Parathyroid adenoma (tissue), 2 donors: ENCODE measurements at regions not wholly inside any gene's neighbourhood (a gene's known extent, or its start where the extent isn't known, plus 50 kb on each side); places are given as distances from the start of the nearest gene placed in this dataset.

Experiments used
- H2AFZ ChIP-seq: fragments of 300-600 bp; sonication (generic); one replicate; pipeline ENCODE4 v1.7.0; 2017; ENCODE audit warnings: antibody characterized with exemption, mild to moderate bottlenecking
- H3K27ac ChIP-seq: fragments of 300-600 bp; sonication (generic); one replicate; pipeline ENCODE4 v1.7.0; 2017
- H3K27me3 ChIP-seq: fragments of 300-600 bp; sonication (generic); one replicate; pipeline ENCODE4 v1.7.0; 2017; ENCODE audit warnings: low read length; ENCODE audit not compliant: control insufficient read depth, insufficient read depth
- H3K36me3 ChIP-seq: fragments of 300-600 bp; sonication (generic); one replicate; pipeline ENCODE4 v1.7.0; 2017; ENCODE audit warnings: low read length; ENCODE audit not compliant: control insufficient read depth, insufficient read depth
- H3K4me1 ChIP-seq: fragments of 300-600 bp; sonication (generic); one replicate; pipeline ENCODE4 v1.7.0; 2017; ENCODE audit warnings: control low read depth
- H3K4me2 ChIP-seq: fragments of 300-600 bp; sonication (generic); one replicate; pipeline ENCODE4 v1.7.0; 2017; ENCODE audit warnings: low read length
- H3K4me3 ChIP-seq: fragments of 300-600 bp; sonication (generic); one replicate; pipeline ENCODE4 v1.7.0; 2017; ENCODE audit warnings: low read depth, low read length
- H3K79me2 ChIP-seq: fragments of 300-600 bp; sonication (generic); one replicate; pipeline ENCODE4 v1.7.0; 2017; ENCODE audit warnings: control low read depth
- H3K9ac ChIP-seq: fragments of 300-600 bp; sonication (generic); one replicate; pipeline ENCODE4 v1.7.0; 2017; ENCODE audit warnings: mild to moderate bottlenecking
- H3K9me3 ChIP-seq: fragments of 300-600 bp; sonication (generic); one replicate; pipeline ENCODE4 v1.7.0; 2017; ENCODE audit warnings: low read length; ENCODE audit not compliant: control insufficient read depth
- CTCF ChIP-seq: fragments of 300-600 bp; sonication (generic); IDR thresholded peaks from one replicate; pipeline ENCODE4 v1.7.0; 2017; ENCODE audit warnings: antibody characterized with exemption, mild to moderate bottlenecking
- donor health status: primary hyperparathyroidism.

GRCh38 chr2:157059036-157059435, 198.5 kb upstream of the GALNT5 start:
- Histone ChIP-seq H2AFZ (no peak overlapping the region), H3K27me3 (no peaks in the 10 kb centered on the region), H3K9ac (no peak overlapping the region), H3K4me3 (no peak overlapping the region), H3K36me3 (no peaks in the 10 kb centered on the region), H3K9me3 (no peaks in the 10 kb centered on the region), H3K27ac (no peak overlapping the region), H3K79me2 (no peaks in the 10 kb centered on the region), H3K4me1 (no peaks in the 10 kb centered on the region), H3K4me2 (no peak overlapping the region)
- TF ChIP-seq CTCF, result no peak

GRCh38 chr2:157061799-157062198, 195.7 kb upstream of the GALNT5 start:
- no peak overlapping the region for H3K9ac ChIP-seq
- H3K4me3 ChIP-seq, result no peak overlapping the region
- no peak for TF ChIP-seq CTCF
- no peak overlapping the region for H3K4me2 ChIP-seq
- no peaks in the 10 kb centered on the region for H3K4me1 ChIP-seq
- H3K27me3 ChIP-seq, result no peaks in the 10 kb centered on the region
- H3K36me3 ChIP-seq, result no peaks in the 10 kb centered on the region
- H3K79me2 ChIP-seq, result no peaks in the 10 kb centered on the region
- no peaks in the 10 kb centered on the region for H3K9me3 ChIP-seq
- H3K27ac ChIP-seq, result no peak overlapping the region
- no peak overlapping the region for H2AFZ ChIP-seq

- Histone ChIP-seq H3K27ac (no peak overlapping the region), H3K27me3 (no peaks in the 10 kb centered on the region), H3K4me2 (no peak overlapping the region), H3K9ac (no peak overlapping the region), H3K79me2 (no peaks in the 10 kb centered on the region), H3K4me1 (no peaks in the 10 kb centered on the region), H2AFZ (no peak overlapping the region), H3K4me3 (no peak overlapping the region), H3K9me3 (no peaks in the 10 kb centered on the region), H3K36me3 (no peaks in the 10 kb centered on the region)
- no peak for TF ChIP-seq CTCF
These were observed 189.9 kb upstream of the GALNT5 start for GRCh38 chr2:157067562-157067961.

- H3K36me3 ChIP-seq, result no peaks in the 10 kb centered on the region
- H3K27me3 ChIP-seq, result no peaks in the 10 kb centered on the region
- TF ChIP-seq CTCF, result no peak
- no peaks in the 10 kb centered on the region for H3K4me1 ChIP-seq
- H3K4me2 ChIP-seq, result no peak overlapping the region
- H3K79me2 ChIP-seq, result no peaks in the 10 kb centered on the region
- H3K4me3 ChIP-seq, result no peak overlapping the region
- H3K9ac ChIP-seq, result no peak overlapping the region
- H3K27ac ChIP-seq, result no peak overlapping the region
- no peaks in the 10 kb centered on the region for H3K9me3 ChIP-seq
- no peak overlapping the region for H2AFZ ChIP-seq
These were observed 189.3 kb upstream of the GALNT5 start for GRCh38 chr2:157068237-157068636.

GRCh38 chr2:157075924-157076323, 181.6 kb upstream of the GALNT5 start:
- Histone ChIP-seq H2AFZ (no peak overlapping the region), H3K4me1 (no peaks in the 10 kb centered on the region), H3K4me3 (no peak overlapping the region), H3K9ac (no peak overlapping the region), H3K9me3 (no peaks in the 10 kb centered on the region), H3K27ac (no peak overlapping the region), H3K27me3 (no peaks in the 10 kb centered on the region), H3K79me2 (no peaks in the 10 kb centered on the region), H3K4me2 (no peak overlapping the region), H3K36me3 (no peaks in the 10 kb centered on the region)
- no peak for TF ChIP-seq CTCF
